HG03460 (cell line): ENCODE measurements at regions not wholly inside any gene's neighbourhood (a gene's known extent, or its start where the extent isn't known, plus 50 kb on each side); places are given as distances from the start of the nearest gene placed in this dataset.
"Not testable (repeated sequence)": the region's sequence is repeated elsewhere in the genome, so short reads cannot be mapped to it uniquely, and the experiment has no call there.

Experiments used
- ATAC-seq: cut with Tn5 transposase; IDR thresholded peaks from one replicate; pipeline ENCODE4 v1.9.1; 2021; ENCODE audit not compliant: unreplicated experiment

DNA sequence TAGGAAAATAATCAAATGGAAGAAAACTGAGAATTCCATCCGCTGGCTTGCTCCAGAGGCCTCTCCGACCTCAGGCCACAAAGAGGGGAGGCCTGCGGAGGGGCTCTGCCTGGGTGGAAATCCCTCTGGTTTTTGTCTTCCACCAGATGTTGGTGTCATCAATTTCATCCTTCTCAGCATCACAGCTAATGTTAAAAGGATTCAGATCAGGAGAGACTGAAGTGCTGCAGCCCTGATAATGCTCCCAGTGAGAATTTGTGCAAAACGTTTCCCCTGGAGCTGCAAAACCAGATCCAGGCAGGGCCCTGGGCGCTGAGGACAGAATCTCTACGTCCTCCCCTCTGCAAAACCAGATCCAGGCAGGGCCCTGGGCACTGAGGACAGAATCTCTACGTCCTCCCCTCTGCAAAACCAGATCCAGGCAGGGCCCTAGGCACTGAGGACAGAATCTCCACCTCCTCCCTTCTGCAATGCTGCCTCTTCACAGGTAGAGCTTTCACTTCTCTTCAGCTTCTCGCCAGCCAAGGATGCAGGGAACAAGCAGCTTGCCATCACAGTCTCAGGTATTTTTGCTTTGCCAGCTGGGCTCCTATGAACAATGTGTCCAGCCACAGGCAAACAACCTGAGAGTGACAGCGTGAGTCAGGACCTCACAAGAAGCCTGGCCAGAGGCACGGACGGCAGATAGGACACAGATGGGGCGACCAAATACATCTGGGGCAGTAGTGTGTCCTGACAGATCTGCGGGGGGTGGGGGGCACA lies 81.2 kb downstream of the TMEM18 start:
- ATAC-seq: no peak

DNA sequence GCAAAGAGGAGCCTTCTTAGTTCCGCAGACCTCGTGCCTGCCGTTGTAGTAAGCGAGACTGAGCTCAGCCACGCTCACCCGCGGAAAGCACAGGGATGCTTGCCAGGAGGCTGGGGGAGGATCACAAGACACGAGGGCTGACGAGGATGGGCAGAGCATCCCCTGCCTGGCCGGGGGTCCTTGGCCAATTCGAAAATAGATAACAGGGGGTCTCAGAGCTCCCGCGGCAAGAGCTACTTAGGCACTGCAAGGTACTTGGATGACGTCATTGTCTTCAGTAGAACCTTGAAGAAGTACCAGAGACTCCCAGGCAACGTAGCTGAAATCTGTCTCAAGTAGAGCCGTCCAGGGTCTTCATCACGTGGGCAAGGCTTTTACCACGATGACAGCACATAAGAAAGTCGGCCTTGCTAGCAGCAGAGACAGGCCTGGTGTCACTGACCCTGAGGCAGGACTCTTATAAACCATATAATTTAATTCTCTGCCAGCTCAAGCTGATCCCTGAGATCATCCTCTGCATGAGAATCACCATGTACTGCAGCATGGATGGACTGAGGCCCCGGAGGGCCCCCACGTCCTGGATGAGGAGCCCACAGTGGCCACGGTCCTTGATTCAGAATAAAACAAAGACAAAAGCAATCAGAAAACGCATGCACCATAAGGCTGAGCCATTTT lies 81.9 kb downstream of the TMEM18 start:
- ATAC-seq: no peak

DNA sequence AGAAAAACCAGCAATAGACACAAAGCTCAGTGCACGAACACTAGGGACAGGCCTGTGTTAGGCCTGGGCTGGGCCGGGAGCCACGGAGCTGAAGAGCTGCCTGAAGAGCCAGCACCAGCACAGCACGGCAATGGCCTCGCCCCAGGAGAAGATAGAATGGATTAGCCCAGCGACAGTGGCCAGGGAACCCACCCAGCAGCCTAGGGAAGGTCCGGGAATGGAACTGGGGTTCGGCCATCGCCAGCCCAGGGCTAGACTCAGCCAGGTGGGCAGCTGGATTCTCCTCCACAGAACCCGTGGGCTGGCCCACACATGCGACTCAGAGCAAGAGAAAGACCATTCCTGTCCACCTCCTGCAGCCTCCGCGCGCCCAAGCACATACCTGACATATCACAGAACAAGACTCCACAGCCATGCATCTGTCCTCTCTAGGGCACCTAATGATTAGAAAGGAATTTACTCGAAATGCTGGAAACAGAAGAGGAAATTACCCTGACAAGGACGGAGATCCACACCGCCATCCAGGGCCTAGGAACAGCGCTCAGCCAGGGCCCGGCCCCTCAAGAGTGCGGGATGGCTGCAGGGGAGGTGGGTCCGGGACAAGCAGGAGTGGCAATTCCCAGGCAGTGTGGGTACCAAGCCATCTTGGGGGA lies 82.8 kb downstream of the TMEM18 start:
- ATAC-seq: no peak

DNA sequence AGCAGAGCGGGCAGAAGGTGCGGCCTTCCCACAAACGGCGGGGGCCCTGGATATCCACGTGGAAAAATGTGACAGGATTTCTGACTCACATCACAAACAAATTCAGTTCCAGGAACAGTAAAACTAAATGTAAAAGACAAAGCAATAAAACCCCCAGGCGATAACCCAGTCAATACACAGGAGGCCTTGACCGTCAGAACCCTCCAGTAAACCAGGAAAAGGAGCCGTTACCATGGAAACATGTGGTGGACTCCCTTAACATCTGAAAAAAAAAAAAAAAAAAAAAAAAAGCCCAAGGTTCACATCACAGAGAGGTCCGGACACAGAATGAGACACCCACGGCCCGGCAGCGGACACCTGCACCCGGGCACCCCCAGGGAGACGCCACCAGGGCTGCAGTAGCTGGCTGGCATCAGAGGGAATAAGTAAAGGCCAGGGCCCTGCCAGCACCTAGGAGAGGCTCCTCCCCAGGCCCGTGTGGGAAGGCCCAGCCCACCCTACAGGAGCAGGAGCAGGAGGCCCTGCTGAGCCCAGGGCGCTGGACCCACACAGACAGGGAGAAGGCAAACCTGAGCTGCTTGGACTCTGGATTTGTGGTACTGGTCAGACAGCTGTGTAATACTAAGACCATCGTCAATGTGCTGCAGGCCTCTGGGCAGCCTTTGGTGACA lies 83.7 kb downstream of the TMEM18 start:
- no peak for ATAC-seq

DNA sequence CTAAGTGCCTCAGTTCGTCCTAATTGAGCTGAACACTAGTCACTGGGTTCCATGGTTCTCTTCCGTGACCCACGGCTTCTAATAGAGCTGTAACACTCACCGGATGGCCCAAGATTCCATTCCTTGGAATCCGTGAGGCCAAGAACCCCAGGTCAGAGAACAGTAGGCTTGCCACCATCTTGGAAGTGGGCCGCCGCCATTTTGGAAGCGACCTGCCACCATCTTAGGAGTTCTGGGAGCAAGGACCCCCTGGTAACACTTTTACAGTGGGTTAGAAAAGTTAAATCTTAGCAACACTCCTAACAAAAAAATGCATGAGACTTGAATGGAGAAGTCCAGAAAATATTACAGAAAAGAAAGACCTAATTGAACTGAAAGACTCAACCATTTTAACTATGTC lies 84.5 kb downstream of the TMEM18 start:
- ATAC-seq: no peak

DNA sequence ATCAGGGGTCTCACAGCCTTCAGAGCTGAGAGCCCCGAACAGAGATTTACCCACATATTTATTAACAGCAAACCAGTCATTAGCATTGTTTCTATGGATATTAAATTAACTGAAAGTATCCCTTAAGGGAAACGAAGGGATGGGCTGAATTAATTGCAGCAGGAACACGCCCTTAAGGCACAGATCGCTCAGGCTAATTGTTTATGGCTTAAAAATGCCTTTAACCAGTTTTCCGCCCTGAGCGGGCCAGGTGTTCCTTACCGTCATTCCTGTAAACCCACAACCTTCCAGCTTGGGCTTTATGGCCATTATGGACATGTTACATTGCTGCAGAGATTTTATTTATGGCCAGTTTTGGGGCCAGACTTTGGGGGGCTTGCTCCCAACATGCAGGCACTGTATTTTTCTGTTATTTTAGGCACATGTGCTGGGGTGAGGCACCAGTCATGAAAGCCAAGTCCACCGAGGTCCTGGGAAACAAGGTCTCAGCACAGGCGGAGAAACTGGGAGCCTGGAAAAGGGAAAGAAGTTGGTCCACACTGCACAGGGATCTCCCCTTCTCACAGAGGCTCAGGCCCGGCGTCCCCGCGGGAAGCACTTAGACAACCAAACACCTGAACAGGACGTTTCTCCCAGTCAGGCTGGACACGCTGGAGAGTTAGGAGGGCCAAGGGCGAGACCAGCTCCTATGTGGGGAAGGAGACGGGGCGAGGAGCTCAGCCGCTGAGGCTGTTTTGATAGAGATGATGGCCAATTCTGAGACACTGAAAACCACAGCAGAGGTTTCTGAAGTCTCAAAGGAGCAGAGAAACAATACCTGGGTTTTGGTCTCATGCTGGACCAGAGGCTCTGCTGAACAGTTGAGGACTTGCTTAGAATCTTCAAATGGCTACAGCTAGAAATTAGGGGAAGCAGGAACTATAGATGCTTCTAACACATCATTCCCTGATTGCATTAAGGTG lies 86.7 kb downstream of the TMEM18 start:
- ATAC-seq: no peak

DNA sequence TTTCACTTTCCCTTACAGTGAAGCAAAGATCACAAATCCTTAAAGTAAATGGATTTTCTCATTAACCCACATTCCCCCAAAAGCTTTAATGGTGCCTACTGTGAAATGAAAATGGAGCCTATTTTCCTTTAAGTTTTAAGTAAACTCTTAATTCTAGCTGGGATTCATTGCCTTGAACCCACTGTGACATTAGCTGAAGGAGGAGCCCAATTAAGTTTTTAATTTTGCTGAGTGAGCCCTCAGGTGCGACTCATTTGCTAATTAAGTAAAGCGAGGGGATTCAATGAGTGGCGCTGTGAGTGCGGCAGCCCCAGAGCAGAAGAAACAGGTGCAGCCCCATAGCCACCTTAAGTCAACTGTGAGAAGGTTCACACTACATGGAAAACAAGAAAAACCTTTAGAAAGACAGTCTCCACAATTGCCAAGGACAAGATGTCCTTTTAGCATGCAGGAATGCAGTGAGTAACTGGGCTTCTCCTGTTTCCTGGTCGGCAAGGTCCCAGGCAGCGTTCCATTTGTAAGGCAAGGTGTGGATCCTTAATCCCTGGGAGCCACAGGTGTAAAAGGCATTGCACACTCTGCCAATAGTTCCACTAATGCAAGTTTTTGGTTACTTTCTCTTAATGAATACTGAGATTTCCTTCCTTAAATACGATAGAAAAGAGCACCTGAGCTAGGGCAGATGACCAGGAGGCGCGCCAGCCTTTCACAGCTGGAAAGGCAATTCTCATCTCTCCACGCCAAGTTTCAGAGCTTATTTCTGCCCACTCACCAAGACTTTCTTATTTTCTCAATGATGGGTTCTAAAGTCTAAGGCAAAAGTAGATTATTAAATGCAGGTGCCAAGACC lies 87.7 kb downstream of the TMEM18 start:
- no peak for ATAC-seq

DNA sequence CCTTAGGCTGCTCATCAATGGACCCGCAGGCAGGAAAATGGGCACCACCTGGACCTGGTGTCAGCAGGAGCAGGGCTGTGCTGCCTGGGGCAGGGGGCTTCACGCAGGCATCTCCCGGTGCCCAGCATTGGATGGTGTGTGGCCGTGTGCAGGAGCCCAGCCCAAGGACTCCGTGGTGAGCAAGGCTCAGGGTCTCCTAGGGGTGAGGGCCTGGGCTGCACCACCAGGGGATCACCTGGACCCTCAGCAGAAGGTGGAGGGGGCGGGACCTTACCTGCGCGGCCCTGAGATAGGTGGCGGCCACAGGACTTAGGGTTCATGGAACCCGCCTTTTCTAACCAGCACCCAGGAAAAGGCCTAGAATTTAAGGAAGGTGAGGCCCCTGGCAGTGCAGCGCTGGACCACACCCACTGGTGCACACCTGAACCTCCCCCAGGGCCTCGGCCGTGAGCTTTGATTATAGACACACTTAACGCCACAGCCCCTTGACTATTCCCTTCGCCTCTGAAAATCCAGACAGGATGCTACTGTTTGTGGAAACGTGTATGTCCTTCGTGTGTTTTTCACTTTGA lies 89.0 kb downstream of the TMEM18 start:
- no peak for ATAC-seq

DNA sequence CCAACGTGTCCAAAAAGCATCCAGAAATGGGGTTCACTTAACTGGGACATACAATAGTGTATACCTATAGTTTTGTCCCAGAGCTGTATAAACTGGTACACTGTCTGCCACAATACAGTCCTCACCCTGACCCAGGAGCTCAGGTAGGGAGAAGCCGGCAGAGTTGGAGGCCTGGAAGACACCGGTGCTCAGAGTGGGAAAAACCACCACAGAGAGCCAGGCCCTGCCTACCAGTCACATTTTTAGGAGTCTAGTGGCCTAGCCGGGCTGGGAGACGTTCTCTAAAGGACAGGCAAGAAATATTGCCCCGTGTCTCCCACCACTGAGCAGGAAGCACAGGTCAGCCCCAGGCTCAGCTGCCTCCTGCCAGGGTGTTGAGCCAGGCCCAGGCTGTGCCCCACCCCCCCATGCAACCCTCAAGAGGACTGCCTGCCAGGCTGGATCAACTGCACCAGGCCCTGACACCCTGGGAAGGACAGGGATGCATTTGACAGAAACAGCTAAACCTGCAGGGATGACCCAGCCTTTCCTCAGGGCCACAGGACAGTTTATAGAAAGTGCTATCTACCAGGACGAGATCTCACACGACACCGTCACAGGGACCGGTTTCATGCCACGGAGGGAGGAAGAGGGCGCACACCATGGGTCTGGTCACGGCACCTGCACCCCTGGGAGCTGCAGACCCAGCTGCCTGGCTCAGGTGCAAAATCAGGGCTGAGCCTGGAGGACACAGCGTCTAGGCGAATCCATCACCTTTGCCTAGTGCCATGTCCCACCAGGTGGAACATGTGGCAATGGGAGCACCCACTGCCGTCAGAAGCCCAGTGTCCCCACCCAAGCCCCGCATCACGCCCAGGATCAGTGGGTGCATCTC lies 89.9 kb downstream of the TMEM18 start:
- ATAC-seq: no peak

DNA sequence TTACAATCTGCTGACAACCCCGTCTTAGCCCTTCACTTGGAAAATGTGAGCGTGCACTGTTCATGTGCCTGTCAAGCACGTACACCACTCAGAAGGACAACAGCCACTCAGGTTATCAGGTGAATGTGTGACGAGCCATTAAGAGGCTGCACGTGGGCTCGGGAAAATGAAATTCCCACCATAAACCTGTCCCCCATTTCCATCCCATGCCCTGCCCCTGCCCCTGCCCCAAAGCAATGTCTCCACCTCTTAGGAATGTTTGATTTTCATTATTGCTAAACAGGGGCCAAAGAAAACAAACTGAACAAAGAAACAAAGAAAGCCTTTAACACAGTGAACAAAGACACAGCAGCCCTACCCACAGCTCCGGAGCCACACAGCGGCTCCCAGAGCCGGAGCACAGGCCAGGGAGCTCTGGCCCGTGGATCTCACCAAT lies 90.5 kb downstream of the TMEM18 start:
- ATAC-seq: no peak

DNA sequence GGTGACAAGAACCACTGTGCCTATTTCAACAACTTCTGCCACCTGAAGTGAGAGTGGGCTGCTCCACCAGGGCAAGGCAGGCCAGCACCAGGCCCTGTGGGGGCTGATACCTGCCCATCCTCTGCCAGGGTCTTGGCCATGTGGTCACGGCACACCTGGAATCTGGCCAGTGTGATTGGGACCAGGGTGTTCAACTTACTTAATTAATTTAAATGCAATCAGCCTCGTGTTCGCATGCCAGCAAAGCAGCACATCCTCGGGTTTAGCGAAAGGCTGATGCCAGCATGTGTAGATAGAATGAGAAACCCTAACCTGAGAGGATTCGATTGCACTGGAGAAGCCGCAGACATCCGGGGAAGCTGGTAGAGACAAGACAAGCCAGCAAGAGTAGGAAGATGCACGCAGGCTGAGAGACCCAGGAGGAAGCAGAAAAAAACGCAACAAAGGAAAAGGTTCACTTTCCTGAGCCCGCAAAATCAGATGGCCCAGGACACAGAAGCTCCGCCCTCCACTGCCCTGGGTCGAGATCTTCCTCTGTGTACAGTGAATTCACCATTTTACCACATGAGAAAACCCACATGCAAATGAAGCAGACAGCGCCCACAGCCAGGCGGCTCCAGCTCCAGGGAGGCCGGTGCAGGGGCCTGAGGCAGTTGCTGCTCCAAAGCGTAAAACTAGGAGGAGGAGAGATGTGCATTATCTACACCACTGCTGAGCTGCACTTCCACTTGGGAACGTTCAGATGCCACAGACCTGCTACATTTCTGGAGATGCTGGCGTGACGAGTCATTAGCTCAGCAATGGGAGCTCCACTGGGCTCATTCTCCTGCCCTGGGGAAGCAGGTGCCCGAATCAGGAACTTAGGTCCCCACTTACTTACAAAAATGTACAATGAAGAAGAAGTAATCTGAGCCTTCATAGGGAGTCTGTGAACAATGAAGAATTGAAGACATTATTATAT lies 92.1 kb downstream of the TMEM18 start:
- ATAC-seq: peak; percentile 90

DNA sequence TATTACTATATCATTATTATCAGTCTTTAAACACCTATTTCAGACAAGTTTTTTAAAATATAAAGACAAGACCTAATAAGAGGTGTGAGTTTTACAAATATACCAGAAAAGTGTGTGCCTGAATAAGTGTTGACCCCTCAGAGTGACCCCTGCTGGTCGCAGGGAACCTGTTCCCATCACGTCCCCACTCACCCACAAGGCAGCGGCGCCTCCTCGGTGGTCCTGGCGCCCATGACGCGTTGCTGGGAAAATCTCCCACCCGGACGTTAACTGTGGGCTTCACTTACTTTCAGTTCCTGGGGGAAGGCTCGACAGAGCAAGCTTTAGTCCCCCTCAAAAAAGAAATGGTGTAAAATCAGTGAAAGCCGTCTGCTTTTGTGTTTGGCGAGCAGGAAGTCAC lies 93.5 kb downstream of the TMEM18 start:
- ATAC-seq: no peak

DNA sequence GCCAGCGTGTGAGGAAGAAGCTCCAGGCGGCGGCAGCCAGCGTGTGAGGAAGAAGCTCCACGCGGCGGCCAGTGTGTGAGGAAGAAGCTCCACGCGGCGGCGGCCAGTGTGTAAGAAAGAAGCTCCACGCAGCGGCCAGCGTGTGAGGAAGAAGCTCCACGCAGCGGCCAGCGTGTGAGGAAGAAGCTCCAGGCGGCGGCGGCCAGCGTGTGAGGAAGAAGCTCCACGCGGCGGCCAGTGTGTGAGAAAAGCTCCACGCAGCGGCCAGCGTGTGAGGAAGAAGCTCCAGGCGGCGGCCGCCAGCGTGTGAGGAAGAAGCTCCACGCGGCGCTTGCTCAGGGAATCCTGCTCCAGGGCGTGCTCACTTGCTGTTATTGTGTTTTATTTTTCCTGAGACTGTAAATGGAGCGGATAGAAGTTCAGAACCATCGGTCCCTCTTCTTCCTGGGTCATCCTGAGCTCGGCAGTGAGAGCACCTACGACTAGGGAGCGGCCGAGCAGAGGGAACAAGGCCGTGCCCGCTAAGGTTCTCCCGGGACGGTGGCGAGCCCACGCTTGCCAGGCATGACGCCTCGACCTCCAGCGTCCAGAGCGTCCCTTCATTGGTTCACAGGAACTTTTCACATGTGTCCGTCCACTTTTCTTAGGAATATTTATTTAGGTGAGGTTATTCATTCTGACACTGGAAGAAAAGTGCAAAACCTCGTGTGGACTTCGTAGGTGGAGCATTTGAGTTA lies 94.2 kb downstream of the TMEM18 start:
- ATAC-seq: no peak

DNA sequence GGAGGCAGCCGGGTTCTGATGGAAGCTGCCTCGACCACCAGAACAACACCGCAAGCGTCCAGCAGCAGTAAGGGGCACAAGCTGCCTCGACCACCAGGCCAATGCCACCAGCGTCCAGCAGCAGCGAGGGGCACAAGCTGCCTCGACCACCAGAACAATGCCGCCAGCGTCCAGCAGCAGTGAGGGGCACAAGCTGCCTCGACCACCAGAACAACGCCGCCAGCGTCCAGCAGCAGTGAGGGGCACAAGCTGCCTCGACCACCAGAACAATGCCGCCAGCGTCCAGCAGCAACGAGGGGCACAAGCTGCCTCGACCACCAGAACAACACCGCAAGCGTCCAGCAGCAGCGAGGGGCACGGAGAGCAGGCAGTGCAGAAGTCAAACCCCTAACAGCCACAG lies 94.9 kb downstream of the TMEM18 start:
- not testable (repeated sequence) for ATAC-seq

DNA sequence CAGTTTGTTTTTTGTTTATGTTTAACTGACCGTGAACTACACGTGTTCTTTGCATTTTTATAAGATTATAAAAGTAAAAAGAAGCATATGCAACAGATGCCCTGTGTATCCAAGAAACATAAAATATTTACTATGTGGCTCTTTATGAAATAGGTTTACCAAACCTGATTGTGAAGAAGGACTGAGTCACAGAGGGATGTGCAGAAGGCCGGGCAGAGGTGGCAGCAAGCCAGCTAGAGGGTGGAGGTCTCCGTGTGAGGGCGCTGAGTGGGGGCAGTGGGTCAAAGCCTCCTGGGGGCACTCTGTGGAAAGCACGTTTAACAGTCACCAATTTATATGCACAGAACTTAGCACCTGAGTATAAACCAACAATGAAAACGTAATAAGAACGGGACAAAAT lies 97.2 kb downstream of the TMEM18 start:
- ATAC-seq: no peak

DNA sequence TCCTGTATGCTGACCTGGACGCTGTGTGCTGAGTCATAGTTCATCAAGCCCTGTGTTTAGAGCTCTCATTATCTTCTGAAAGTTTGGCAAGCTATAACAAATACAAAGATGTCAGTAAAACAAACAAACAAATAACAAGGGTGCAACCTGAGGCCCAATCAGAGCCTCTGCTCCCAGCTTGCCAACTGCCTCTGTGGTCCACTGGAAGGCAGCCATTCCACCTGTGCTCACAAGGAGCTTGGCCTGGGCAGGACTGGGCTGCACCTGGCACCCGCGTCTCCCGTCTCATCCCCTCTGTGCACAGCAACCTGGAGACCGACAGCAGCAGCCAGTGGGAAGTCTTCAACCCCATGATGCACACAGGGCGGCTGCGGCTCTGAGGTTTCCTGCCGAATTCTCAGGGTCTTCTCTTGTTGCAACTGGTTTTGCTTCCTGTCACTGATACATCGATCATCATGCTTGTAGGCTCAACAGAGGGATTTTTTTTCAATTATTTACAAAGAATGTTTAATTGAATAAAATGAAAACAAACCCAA lies 97.8 kb downstream of the TMEM18 start:
- ATAC-seq: no peak
